B cell (primary cell): ENCODE measurements at regions not wholly inside any gene's neighbourhood (a gene's known extent, or its start where the extent isn't known, plus 50 kb on each side); places are given as distances from the start of the nearest gene placed in this dataset.

Experiments
- ATAC-seq: fragments of 200-7000 bp; cut with Tn5 transposase; one replicate; pipeline ENCODE4 v1.10.0; 2021; ENCODE audit warnings: low read depth, mild to moderate bottlenecking, moderate number of reproducible peaks, moderate library complexity
- CTCF ChIA-PET: fragments of 350-600 bp; sonication (Branson Sonifier 250); formaldehyde crosslinking; loops from one replicate; lab custom pipeline; 2021; ENCODE audit warnings: antibody characterized with exemption, inconsistent platforms; lab: Charles Lee
- POLR2A ChIA-PET: fragments of 350-600 bp; sonication (Branson Sonifier 250); formaldehyde crosslinking; loops from one replicate; lab custom pipeline; 2021; ENCODE audit warnings: antibody characterized with exemption; lab: Charles Lee
- DNase-seq: peaks from one replicate; pipeline ENCODE4 v3.0.0; 2013
- H2AFZ ChIP-seq: 2 replicates; pipeline ENCODE4 v1.6.1; 2012; ENCODE audit warnings: mild to moderate bottlenecking, low read depth, low read length; ENCODE audit not compliant: insufficient read depth, poor library complexity, severe bottlenecking
- H3K27ac ChIP-seq, 2 donors: 1 replicate in 1 of 2; 2 replicates in 1 of 2; pipeline ENCODE4 v1.5.1; 2012 to 2013; ENCODE audit warnings: low read length in 2 of 2, mild to moderate bottlenecking in 2 of 2, moderate library complexity in 1 of 2
- H3K27me3 ChIP-seq, 4 experiments: fragments of 200-600 bp in 1 of 4; sonication (generic) in 1 of 4; replicated peaks in 1 of 4; 1 replicate in 2 of 4; 2 replicates in 2 of 4; pipeline versions ENCODE4 v1.6.1 to v1.7.0; 2013 to 2016; ENCODE audit warnings: low read length in 3 of 4, mild to moderate bottlenecking in 2 of 4, mixed read lengths in 1 of 4, moderate library complexity in 1 of 4; ENCODE audit not compliant: insufficient read depth in 4 of 4, control insufficient read depth in 3 of 4; ENCODE audit errors: control extremely low read depth in 1 of 4
- H3K36me3 ChIP-seq, 2 experiments: replicated peaks in 1 of 2; 1 replicate in 1 of 2; 2 replicates in 1 of 2; pipeline versions ENCODE4 v1.6.1 to v1.7.1; 2013; ENCODE audit warnings: low read length in 1 of 2; ENCODE audit not compliant: insufficient read depth in 2 of 2, control insufficient read depth in 1 of 2; ENCODE audit errors: control extremely low read depth in 1 of 2, extremely low read depth in 1 of 2
- H3K4me1 ChIP-seq, 2 donors: fragments of 200-600 bp in 1 of 2; sonication (generic) in 1 of 2; 1 replicate in 1 of 2; 2 replicates in 1 of 2; pipeline versions ENCODE4 v1.5.1 to v1.6.1; 2013 to 2017; ENCODE audit warnings: low read length in 2 of 2; ENCODE audit not compliant: control insufficient read depth in 2 of 2, insufficient read depth in 2 of 2
- H3K4me2 ChIP-seq: replicated peaks from 2 replicates; pipeline ENCODE3; 2012; ENCODE audit warnings: mild to moderate bottlenecking, low read depth, low read length; ENCODE audit not compliant: poor library complexity, severe bottlenecking
- H3K4me3 ChIP-seq, 5 experiments: fragments of 200-600 bp in 1 of 5; sonication (generic) in 1 of 5; 1 replicate in 3 of 5; 2 replicates in 2 of 5; pipeline versions ENCODE4 v1.5.1 to v1.7.0; 2011 to 2016; ENCODE audit warnings: low read length in 4 of 5, mild to moderate bottlenecking in 4 of 5, low read depth in 2 of 5, control low read depth in 1 of 5, moderate library complexity in 1 of 5; ENCODE audit not compliant: insufficient read depth in 1 of 5; ENCODE audit errors: control extremely low read depth in 1 of 5, extremely low read depth in 1 of 5
- H3K79me2 ChIP-seq: fragments of 200-600 bp; sonication (generic); one replicate; pipeline ENCODE4 v1.6.0; 2016; ENCODE audit warnings: low read length; ENCODE audit not compliant: control insufficient read depth, insufficient read depth
- H3K9ac ChIP-seq: fragments of 200-600 bp; sonication (generic); 2 replicates; pipeline ENCODE4 v1.6.1; 2017; ENCODE audit warnings: mild to moderate bottlenecking, low read length, moderate library complexity
- H3K9me3 ChIP-seq, 3 donors: one replicate each; pipeline versions ENCODE4 v1.6.1 to v1.7.1; 2013; ENCODE audit warnings: low read length in 2 of 3; ENCODE audit not compliant: control insufficient read depth in 2 of 3, insufficient read depth in 1 of 3; ENCODE audit errors: control extremely low read depth in 1 of 3
- H4K20me1 ChIP-seq: 2 replicates; pipeline ENCODE4 v1.6.0; 2012; ENCODE audit warnings: mild to moderate bottlenecking, low read length; ENCODE audit not compliant: insufficient read depth, control insufficient read depth, poor library complexity, severe bottlenecking
- H3K27ac Mint-ChIP-seq: one replicate; pipeline ENCODE4 v1.8.0; 2021; ENCODE audit warnings: mixed read lengths
- H3K27me3 Mint-ChIP-seq: one replicate; pipeline ENCODE4 v1.8.0; 2021; ENCODE audit warnings: mixed read lengths
- H3K4me1 Mint-ChIP-seq: one replicate; pipeline ENCODE4 v1.8.0; 2021; ENCODE audit warnings: mixed read lengths
- H3K4me3 Mint-ChIP-seq: one replicate; pipeline ENCODE4 v1.8.0; 2021; ENCODE audit warnings: mixed read lengths
- H3K9me3 Mint-ChIP-seq: one replicate; pipeline ENCODE4 v1.8.0; 2022; ENCODE audit warnings: mixed read lengths; ENCODE audit not compliant: insufficient read depth
- CTCF ChIP-seq: fragments of 200-600 bp; IDR thresholded peaks from one replicate; pipeline ENCODE4 v1.8.0; 2022; ENCODE audit warnings: antibody characterized with exemption, mild to moderate bottlenecking
- EZH2 ChIP-seq: IDR thresholded peaks from 2 replicates; pipeline ENCODE4 v1.6.1; 2012; ENCODE audit warnings: borderline replicate concordance, low read depth, mild to moderate bottlenecking, moderate library complexity, low read length; ENCODE audit not compliant: insufficient read depth, poor library complexity, severe bottlenecking
- WGBS: methylation state at CpG from one replicate; pipeline ENCODE4 v1.1.5; 2013; ENCODE audit warnings: missing lambda C conversion rate; ENCODE audit not compliant: insufficient coverage; 5-methylcytosine and 5-hydroxymethylcytosine counted together
- intact Hi-C: fragments of 100-400 bp; cut with micrococcal nuclease; formaldehyde crosslinking; loops from one replicate; pipeline ENCODE4 v1.10.0; 2022

- TF ChIP-seq EZH2 (no peak), CTCF (no peak)
- H3K27ac Mint-ChIP-seq = no peak overlapping the region
- Histone ChIP-seq H3K79me2 (no peaks in the 10 kb centered on the region), H3K36me3 (no peaks in the 10 kb centered on the region), H3K9ac (no peak overlapping the region), H3K27ac (no peak overlapping the region), H3K4me2 (no peak overlapping the region), H2AFZ (no peak overlapping the region), H3K9me3 (peaks cover 0 to 1% (median 0%) of the 10 kb centered on the region in 3 donors), H4K20me1 (no peaks in the 10 kb centered on the region), H3K27me3 (peaks cover 0 to 6% (median 0%) of the 10 kb centered on the region in 4 experiments), H3K4me1 (no peaks in the 10 kb centered on the region), H3K4me3 (no peak overlapping the region)
- WGBS = 100% methylated on average over 1 of the region's 1 CpG
- ChIA-PET POLR2A (no interaction called here), CTCF (no interaction called here)
- H3K9me3 Mint-ChIP-seq = no peaks in the 10 kb centered on the region
- DNase-seq (no peak), ATAC-seq (no peak)
- peaks cover 14% of the 10 kb centered on the region for H3K27me3 Mint-ChIP-seq
- intact Hi-C loops = no loop called here
- H3K4me3 Mint-ChIP-seq = no peak overlapping the region
- H3K4me1 Mint-ChIP-seq = no peaks in the 10 kb centered on the region
Measured at GRCh38 chr12:7571257-7571656, 67.7 kb upstream of the CD163 start.

- Histone ChIP-seq H3K79me2 (no peaks in the 10 kb centered on the region), H4K20me1 (no peaks in the 10 kb centered on the region), H3K4me3 (no peak overlapping the region), H3K27ac (no peak overlapping the region), H3K27me3 (no peaks in the 10 kb centered on the region), H3K36me3 (no peaks in the 10 kb centered on the region), H3K4me1 (no peaks in the 10 kb centered on the region), H3K9ac (no peak overlapping the region), H3K9me3 (no peaks in the 10 kb centered on the region), H3K4me2 (no peak overlapping the region), H2AFZ (no peak overlapping the region)
- Mint-ChIP-seq H3K9me3 (no peaks in the 10 kb centered on the region), H3K4me3 (no peak overlapping the region), H3K27ac (no peak overlapping the region), H3K27me3 (peaks cover 13% of the 10 kb centered on the region), H3K4me1 (no peaks in the 10 kb centered on the region)
- intact Hi-C loops = no loop called here
- POLR2A ChIA-PET = no interaction called here
- TF ChIP-seq EZH2 = no peak
- TF ChIP-seq CTCF = no peak
- WGBS = no CpG with 5 or more reads among the region's 3 CpGs
- DNase-seq (no peak), ATAC-seq (no peak)
- CTCF ChIA-PET = no interaction called here
Measured at GRCh38 chr12:7557227-7557626, 53.6 kb upstream of the CD163 start.
